Uterus (tissue), 3 donors: ENCODE measurements at regions not wholly inside any gene's neighbourhood (a gene's known extent, or its start where the extent isn't known, plus 50 kb on each side); places are given as distances from the start of the nearest gene placed in this dataset.

Source experiments
- DNase-seq, 2 donors: peaks; one replicate each; pipeline ENCODE4 v3.0.0-alpha.2; 2019 to 2020
- H3K27ac ChIP-seq, 2 donors: fragments of 200-600 bp; sonication (generic); 1 replicate in 1 of 2; 2 replicates in 1 of 2; pipeline ENCODE4 v1.5.1; 2016 to 2018
- H3K27me3 ChIP-seq, 2 donors: fragments of 200-600 bp; sonication (generic); one replicate each; pipeline ENCODE4 v1.5.1; 2018 to 2019; ENCODE audit warnings: control low read depth in 1 of 2
- H3K36me3 ChIP-seq, 2 donors: fragments of 200-600 bp; sonication (generic); one replicate each; pipeline ENCODE4 v1.5.1; 2019; ENCODE audit warnings: control low read depth in 1 of 2
- H3K4me1 ChIP-seq, 2 donors: fragments of 200-600 bp; sonication (generic); one replicate each; pipeline ENCODE4 v1.5.1; 2018 to 2019; ENCODE audit warnings: control low read depth in 1 of 2
- H3K4me3 ChIP-seq, 2 donors: fragments of 200-600 bp; sonication (generic); 1 replicate in 1 of 2; 2 replicates in 1 of 2; pipeline ENCODE4 v1.5.1; 2018 to 2019; ENCODE audit warnings: mild to moderate bottlenecking in 1 of 2
- H3K9me3 ChIP-seq, 2 donors: fragments of 200-600 bp; sonication (generic); one replicate each; pipeline ENCODE4 v1.5.1; 2019; ENCODE audit warnings: control low read depth in 1 of 2
- POLR2A ChIP-seq, 2 donors: fragments of 450-650 bp; IDR thresholded peaks; one replicate each; pipeline ENCODE4 v1.6.1; 2016; ENCODE audit warnings: antibody characterized with exemption in 2 of 2, mild to moderate bottlenecking in 1 of 2, moderate library complexity in 1 of 2
- intact Hi-C: fragments of 100-400 bp; cut with DNase I; formaldehyde crosslinking; loops from one replicate; pipeline ENCODE4 v1.15.1; 2023; ENCODE audit warnings: low total_unique reads
- TF ChIP-seq, protein P1 (sequence below), 4 experiments: fragments of 200-600 bp in 2 of 4; fragments of 450-650 bp in 2 of 4; sonication (generic) in 2 of 4; IDR thresholded peaks; one replicate each; pipeline ENCODE4 v1.5.1; 2016 to 2019; ENCODE audit warnings: antibody characterized with exemption in 4 of 4, mild to moderate bottlenecking in 2 of 4, moderate library complexity in 1 of 4
- donor health status: DM: yes; HTN: yes; CAD: no.

GRCh38 chr2:239774933-239775622 lies 250.1 kb downstream of the NDUFA10 start:
- Histone ChIP-seq H3K36me3 (no peaks in the 10 kb centered on the region), H3K4me3 (no peak overlapping the region), H3K27me3 (no peaks in the 10 kb centered on the region), H3K4me1 (no peaks in the 10 kb centered on the region), H3K9me3 (no peaks in the 10 kb centered on the region), H3K27ac (no peak overlapping the region)
- no peak for TF ChIP-seq POLR2A (IDR thresholded peaks at IDR 0.05)
- TF ChIP-seq, protein P1, sequence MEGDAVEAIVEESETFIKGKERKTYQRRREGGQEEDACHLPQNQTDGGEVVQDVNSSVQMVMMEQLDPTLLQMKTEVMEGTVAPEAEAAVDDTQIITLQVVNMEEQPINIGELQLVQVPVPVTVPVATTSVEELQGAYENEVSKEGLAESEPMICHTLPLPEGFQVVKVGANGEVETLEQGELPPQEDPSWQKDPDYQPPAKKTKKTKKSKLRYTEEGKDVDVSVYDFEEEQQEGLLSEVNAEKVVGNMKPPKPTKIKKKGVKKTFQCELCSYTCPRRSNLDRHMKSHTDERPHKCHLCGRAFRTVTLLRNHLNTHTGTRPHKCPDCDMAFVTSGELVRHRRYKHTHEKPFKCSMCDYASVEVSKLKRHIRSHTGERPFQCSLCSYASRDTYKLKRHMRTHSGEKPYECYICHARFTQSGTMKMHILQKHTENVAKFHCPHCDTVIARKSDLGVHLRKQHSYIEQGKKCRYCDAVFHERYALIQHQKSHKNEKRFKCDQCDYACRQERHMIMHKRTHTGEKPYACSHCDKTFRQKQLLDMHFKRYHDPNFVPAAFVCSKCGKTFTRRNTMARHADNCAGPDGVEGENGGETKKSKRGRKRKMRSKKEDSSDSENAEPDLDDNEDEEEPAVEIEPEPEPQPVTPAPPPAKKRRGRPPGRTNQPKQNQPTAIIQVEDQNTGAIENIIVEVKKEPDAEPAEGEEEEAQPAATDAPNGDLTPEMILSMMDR (IDR thresholded peaks at IDR 0.05) = no peak
- DNase-seq = no peak
- intact Hi-C loops = no loop called here

DNA sequence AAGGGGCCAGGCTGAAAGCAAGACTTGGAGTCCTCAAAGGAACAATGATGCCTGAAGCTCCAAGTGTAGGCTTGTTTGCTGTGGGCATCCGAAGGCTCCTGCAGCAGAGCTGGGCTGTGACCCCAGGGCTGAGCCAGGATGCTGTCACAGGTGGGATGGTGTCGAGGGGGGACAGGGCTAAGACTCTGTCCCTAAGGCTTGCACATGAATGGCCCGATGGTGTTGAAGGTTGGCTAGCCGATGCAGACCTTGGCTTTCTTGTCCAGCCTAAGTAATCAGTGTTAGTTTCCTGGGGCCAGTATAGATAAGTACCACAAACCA lies 251.0 kb downstream of the NDUFA10 start:
- H3K4me3 ChIP-seq = no peak overlapping the region
- no peaks in the 10 kb centered on the region for H3K4me1 ChIP-seq
- no peak for TF ChIP-seq POLR2A (IDR thresholded peaks at IDR 0.05)
- TF ChIP-seq, protein P1 (IDR thresholded peaks at IDR 0.05) = no peak
- H3K36me3 ChIP-seq = no peaks in the 10 kb centered on the region
- no peaks in the 10 kb centered on the region for H3K9me3 ChIP-seq
- DNase-seq = no peak
- intact Hi-C loops = no loop called here
- no peaks in the 10 kb centered on the region for H3K27me3 ChIP-seq
- no peak overlapping the region for H3K27ac ChIP-seq

DNA sequence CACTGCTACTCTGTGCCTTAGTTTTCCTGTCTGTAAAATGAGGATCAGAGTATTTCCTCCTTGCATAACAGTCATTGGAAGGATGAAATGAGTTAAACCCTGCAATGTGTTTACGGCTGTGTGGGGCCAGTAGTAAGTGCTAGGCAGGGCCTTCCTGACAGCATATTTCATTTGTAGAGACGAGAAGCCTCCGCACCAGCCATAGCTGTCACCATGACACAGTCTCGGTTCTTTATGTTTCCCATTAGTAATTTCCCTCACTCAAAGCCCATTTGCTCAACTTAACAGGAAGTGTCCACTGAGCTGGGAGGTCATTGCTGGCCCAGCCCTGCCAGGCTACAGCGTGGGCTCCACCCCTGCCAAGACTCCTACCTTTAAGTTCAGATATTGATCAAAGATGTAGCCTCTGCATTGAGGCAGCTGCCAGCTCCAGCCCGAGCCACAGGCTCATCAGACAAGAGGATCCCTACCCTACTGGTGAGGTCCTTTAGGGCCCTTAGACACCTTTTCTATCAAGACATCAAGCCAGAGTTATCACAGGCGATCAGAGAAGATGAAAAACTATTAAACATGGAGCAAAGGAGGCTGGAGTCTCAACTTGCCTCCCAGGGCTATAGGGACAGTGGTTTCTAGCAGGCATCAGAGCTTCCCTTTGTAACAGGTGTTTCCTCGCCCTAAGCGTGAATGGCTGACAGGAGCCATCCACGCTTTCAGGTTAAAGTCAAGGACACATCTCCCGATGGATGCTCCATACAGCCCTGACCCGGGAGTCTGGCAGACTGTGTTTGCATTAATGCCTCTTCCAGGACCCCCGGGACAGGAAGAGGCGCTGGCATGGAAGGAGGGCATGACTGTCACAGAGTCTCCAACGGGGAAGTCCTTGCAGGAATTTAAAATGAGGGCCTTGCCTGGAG lies 251.7 kb downstream of the NDUFA10 start:
- H3K27me3 ChIP-seq = no peaks in the 10 kb centered on the region
- intact Hi-C loops = no loop called here
- H3K36me3 ChIP-seq = no peaks in the 10 kb centered on the region
- no peak overlapping the region for H3K4me3 ChIP-seq
- TF ChIP-seq, protein P1 (IDR thresholded peaks at IDR 0.05) = no peak
- TF ChIP-seq POLR2A (IDR thresholded peaks at IDR 0.05) = no peak
- H3K9me3 ChIP-seq = no peaks in the 10 kb centered on the region
- no peak for DNase-seq
- no peak overlapping the region for H3K27ac ChIP-seq
- no peaks in the 10 kb centered on the region for H3K4me1 ChIP-seq

DNA sequence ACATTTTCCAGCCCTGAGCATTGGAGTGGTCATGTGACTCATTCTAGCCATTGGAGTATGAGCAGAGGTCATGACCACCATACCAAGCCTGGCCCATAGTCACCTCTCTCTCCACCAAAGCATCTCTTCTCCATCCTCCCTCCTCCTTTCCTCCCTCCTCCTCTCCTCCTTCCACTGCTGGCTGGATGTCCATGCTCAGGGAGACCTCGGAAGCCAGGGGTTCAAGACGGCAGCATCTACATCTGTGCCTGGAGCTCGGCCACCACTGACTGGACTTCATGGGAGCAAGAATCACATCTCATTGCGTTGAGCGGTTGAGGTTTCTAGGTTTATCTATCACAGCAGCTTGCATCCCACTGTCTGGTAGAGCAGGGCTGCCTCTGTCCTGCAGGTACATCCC lies 252.4 kb downstream of the NDUFA10 start:
- Histone ChIP-seq H3K9me3 (no peaks in the 10 kb centered on the region), H3K4me3 (no peak overlapping the region), H3K27me3 (no peaks in the 10 kb centered on the region), H3K4me1 (no peaks in the 10 kb centered on the region), H3K27ac (no peak overlapping the region), H3K36me3 (no peaks in the 10 kb centered on the region)
- intact Hi-C loops = no loop called here
- TF ChIP-seq, protein P1 (IDR thresholded peaks at IDR 0.05) = no peak
- TF ChIP-seq POLR2A (IDR thresholded peaks at IDR 0.05) = no peak
- peak in 1 of 2 donors; percentile 5 for DNase-seq

GRCh38 chr2:239770246-239770639 lies 254.9 kb downstream of the NDUFA10 start:
- Histone ChIP-seq H3K27ac (no peak overlapping the region), H3K4me3 (no peak overlapping the region), H3K27me3 (no peaks in the 10 kb centered on the region), H3K4me1 (no peaks in the 10 kb centered on the region), H3K36me3 (no peaks in the 10 kb centered on the region), H3K9me3 (no peaks in the 10 kb centered on the region)
- intact Hi-C loops = no loop called here
- DNase-seq = peak in 1 of 2 donors; percentile 2
- TF ChIP-seq, protein P1 (IDR thresholded peaks at IDR 0.05) = no peak
- TF ChIP-seq POLR2A (IDR thresholded peaks at IDR 0.05) = no peak
